Ovary (tissue), 3 donors: ENCODE measurements at regions not wholly inside any gene's neighbourhood (a gene's known extent, or its start where the extent isn't known, plus 50 kb on each side); places are given as distances from the start of the nearest gene placed in this dataset.

Experiments
- POLR2A ChIP-seq: fragments of 450-650 bp; IDR thresholded peaks from one replicate; pipeline ENCODE4 v1.6.1; 2017; ENCODE audit warnings: antibody characterized with exemption, mild to moderate bottlenecking, moderate library complexity
- TF ChIP-seq, protein P1 (sequence below), 3 donors: fragments of 450-650 bp in 2 of 3; fragments of 200-600 bp in 1 of 3; IDR thresholded peaks; one replicate each; pipeline versions ENCODE4 v1.5.1 to v1.8.0; 2016 to 2022; ENCODE audit warnings: antibody characterized with exemption in 3 of 3, mild to moderate bottlenecking in 1 of 3
- donor health status: DM: no; HTN: no; CAD: no.

DNA sequence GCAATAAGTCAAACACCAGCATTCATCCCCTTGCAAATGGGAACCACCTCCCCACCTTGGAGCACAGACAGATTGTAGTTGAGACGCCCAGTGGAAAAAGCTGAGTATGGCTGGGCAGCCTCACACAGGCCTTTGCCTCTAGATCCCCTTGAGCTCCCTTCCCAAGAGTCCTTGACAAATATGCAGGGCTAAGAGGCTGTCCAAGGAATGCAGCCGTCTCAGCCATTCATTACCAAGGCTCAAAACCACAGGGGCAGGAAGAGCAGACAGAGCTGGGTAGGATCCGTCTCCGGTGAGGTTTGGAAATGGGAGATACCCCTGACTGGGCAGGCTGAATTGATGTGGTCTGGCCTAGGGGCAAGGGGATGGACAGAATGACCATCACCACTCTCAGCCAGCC is 557.1 kb downstream of the TNS1 start:
- TF ChIP-seq, protein P1, sequence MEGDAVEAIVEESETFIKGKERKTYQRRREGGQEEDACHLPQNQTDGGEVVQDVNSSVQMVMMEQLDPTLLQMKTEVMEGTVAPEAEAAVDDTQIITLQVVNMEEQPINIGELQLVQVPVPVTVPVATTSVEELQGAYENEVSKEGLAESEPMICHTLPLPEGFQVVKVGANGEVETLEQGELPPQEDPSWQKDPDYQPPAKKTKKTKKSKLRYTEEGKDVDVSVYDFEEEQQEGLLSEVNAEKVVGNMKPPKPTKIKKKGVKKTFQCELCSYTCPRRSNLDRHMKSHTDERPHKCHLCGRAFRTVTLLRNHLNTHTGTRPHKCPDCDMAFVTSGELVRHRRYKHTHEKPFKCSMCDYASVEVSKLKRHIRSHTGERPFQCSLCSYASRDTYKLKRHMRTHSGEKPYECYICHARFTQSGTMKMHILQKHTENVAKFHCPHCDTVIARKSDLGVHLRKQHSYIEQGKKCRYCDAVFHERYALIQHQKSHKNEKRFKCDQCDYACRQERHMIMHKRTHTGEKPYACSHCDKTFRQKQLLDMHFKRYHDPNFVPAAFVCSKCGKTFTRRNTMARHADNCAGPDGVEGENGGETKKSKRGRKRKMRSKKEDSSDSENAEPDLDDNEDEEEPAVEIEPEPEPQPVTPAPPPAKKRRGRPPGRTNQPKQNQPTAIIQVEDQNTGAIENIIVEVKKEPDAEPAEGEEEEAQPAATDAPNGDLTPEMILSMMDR (IDR thresholded peaks at IDR 0.05) = no peak
- no peak for TF ChIP-seq POLR2A
